Esophagus squamous epithelium (tissue), 4 donors: ENCODE measurements at regions not wholly inside any gene's neighbourhood (a gene's known extent, or its start where the extent isn't known, plus 50 kb on each side); places are given as distances from the start of the nearest gene placed in this dataset.

Experiments
- POLR2A ChIP-seq, 4 donors: fragments of 450-650 bp; IDR thresholded peaks; one replicate each; pipeline ENCODE4 v1.6.1; 2017; ENCODE audit warnings: antibody characterized with exemption in 4 of 4, mild to moderate bottlenecking in 4 of 4, moderate library complexity in 3 of 4
- TF ChIP-seq, protein P1 (sequence below), 6 experiments: fragments of 450-650 bp in 4 of 6; fragments of 200-600 bp in 2 of 6; sonication (generic) in 2 of 6; IDR thresholded peaks; one replicate each; pipeline ENCODE4 v1.5.1; 2016 to 2019; ENCODE audit warnings: antibody characterized with exemption in 6 of 6, mild to moderate bottlenecking in 4 of 6, moderate library complexity in 4 of 6

DNA sequence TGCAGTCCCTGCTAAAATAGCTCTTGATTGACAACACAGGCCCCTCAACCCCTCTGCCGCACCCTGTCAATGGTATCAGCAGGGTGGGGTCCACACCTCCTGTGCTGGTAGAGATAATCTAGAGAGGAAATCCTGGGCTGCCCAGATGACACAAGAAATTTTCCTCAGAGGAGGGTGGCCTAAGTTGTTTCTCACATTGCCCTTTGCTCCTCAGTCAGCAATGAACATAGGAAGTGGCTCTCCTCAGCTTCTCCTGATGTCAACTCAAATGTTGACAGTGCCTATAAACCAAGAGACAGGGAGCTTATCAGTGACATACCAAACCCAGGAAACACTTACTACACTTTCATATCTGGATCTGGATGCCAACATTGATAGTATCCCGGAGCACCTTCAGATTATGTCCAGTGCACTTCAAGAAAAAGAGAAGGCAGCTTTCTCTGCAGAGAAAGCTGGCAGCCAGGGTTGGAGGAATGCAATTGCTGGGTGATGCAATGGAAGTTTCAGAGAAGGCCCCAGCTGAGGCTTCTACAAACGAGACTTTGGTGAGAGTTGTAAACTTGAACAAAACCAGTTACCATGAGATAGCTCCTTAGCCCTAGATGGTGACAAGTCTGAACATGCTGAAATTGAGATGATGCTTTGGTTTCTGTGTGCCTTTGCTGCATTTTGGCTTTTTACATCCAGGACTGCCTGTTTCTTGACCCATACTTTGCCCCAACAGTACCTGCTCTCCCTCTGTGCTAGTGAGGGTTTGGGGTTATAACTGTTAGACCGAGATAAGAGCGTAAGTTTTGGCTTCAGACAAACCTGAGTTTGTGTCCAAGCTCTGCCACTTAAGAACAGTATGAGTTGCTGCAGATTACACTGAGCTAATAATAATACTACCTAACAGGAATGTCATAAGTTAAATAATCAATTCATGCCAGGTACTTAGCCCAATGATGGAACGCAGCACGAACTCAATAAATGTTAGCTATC is 183.5 kb downstream of the NUAK1 start:
- TF ChIP-seq POLR2A (IDR thresholded peaks at IDR 0.05) = no peak
- TF ChIP-seq, protein P1, sequence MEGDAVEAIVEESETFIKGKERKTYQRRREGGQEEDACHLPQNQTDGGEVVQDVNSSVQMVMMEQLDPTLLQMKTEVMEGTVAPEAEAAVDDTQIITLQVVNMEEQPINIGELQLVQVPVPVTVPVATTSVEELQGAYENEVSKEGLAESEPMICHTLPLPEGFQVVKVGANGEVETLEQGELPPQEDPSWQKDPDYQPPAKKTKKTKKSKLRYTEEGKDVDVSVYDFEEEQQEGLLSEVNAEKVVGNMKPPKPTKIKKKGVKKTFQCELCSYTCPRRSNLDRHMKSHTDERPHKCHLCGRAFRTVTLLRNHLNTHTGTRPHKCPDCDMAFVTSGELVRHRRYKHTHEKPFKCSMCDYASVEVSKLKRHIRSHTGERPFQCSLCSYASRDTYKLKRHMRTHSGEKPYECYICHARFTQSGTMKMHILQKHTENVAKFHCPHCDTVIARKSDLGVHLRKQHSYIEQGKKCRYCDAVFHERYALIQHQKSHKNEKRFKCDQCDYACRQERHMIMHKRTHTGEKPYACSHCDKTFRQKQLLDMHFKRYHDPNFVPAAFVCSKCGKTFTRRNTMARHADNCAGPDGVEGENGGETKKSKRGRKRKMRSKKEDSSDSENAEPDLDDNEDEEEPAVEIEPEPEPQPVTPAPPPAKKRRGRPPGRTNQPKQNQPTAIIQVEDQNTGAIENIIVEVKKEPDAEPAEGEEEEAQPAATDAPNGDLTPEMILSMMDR (IDR thresholded peaks at IDR 0.05) = no peak
